Stimulated activated CD8-positive, alpha-beta memory T cell treated with anti-CD3 and anti-CD28 coated beads, Interleukin-4, amount 100 ng/mL, for 1 hour (primary cell): ENCODE measurements at regions not wholly inside any gene's neighbourhood (a gene's known extent, or its start where the extent isn't known, plus 50 kb on each side); places are given as distances from the start of the nearest gene placed in this dataset.

Source experiments
- DNase-seq, 2 donors: peaks; one replicate each; pipeline ENCODE4 v3.0.0-alpha.2; 2020; ENCODE audit warnings: low read depth in 2 of 2, low spot score in 1 of 2

DNA sequence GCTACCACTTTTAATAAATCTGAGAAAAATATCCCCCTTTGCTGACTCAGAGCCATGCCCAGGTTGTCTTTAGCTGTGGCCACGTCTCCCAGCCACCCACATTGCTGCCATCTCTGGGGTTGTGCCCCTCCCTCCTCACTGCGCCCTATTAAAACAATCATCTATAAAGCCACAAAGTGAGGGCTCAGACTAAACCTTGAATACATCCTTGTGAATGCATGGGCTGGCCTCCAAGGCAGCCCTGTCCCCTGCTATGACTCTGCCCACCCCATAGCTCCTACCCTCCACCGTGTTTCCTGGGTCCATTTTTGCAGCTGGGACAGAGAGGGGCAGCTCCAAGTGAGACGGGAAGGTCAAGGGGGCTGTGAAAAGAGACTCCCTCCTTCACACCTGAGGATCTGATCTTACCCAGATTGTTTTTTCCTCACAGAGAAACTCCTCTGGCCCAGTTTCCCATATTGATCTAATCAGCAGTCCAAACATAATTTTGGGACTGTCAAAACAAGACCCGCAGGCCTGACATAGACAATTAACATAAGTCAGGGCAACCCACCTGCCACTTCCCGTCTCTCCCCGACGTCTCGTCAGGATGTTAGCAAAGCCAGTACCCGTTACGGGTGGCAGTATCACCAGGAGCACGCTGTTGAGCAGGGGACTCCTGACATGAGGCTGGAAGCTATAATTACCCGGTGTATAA, 199.0 kb downstream of the KATNAL1 start:
- DNase-seq, result no peak

DNA sequence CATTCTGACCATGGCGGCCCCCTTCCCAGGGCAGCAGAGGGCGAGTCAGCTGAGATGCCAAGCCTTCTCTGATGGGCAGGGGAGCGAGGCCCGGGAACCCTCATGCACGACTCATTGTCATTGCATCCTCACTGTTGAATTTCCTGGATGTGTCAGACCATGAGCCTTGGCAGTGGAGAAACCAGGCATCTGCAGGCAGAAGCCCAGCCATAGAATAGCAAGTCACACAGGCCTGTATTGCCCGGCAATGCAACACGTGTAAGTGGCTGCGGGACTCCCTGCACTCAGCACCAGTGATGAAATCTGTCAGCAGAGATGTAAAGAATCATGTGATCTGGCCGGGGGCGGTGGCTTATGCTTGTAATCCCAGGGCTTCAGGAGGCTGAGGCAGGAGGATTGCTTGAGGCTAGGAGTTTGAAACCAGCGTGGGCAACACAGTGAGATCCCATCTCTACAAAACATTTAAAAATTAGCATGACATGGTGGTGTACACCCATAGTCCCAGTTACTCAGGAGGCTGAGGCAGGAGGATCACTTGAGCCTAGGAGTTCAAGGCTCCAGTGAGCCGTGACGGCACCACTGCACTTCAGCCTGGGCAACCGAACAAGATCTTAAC, 199.7 kb downstream of the KATNAL1 start:
- DNase-seq, result no peak

DNA sequence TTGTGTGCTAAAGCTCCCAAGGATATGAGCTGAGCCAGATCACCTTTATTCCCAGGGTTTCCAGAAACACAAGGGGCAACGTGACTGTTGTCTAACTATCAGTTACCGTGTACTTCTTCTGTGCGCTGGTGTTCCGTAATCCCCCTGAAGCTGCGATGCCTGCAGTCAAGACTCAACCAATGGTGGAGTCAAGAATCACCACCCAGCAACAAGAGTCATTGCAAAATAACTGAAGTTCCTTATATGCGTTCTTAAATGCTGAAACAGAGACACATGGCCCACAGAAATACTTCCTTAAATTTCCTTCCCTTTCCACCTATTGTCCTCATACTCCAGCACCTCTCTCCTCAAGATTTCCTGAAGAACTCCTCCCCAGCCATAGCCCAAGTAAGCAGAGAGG, 200.2 kb downstream of the KATNAL1 start:
- no peak for DNase-seq

DNA sequence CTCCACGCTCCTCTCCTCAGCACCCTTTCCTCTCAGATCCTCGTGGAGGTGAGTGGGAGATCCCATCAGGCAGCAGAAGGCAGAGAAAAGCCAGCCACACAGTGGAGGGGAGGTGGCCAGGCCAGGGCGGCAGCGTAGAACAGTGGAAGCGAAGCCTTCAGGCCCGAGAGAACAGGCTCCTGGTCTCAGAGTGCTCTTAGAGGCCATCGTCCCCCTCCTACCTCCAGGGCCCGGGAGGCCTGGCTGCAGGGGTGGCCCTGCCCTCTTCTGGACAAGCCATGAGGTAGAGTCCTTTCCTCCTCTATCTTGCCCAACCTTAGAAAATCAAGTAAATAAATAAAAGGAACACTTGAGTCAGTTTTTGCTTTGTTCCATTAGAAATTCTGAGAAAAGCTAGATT, 202.0 kb downstream of the KATNAL1 start:
- DNase-seq, result no peak

DNA sequence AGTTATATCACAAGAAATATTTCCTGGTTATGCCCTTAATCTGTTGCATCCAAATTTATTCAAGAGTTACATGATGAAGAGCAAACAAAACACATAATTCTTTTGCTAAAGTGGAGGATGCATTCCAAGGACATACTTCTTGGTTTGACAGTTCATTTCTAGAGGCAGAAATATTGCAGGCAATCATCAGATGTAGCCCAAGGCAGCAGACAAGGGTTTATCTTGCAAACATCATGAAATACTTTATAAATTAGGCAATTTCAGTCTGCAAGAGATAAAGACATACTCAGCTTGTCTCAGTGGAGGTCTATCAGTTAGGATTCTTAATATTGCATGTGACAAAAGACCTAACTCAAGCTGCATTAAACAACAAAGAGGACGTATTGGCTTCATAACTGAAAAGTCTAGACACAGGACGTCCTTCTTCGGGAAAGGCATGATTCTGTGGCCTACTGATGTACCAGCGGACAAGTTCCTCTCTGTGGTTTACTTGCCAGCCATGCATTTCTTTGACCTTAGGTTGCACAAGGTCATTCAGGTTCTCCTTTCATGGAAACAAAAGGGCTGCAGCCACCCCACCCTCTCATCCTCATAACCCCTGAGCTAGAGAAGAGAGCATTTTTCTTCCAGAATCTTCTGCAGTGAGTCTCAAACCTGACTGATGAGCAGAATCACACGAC, 204.1 kb downstream of the KATNAL1 start:
- DNase-seq, result no peak

DNA sequence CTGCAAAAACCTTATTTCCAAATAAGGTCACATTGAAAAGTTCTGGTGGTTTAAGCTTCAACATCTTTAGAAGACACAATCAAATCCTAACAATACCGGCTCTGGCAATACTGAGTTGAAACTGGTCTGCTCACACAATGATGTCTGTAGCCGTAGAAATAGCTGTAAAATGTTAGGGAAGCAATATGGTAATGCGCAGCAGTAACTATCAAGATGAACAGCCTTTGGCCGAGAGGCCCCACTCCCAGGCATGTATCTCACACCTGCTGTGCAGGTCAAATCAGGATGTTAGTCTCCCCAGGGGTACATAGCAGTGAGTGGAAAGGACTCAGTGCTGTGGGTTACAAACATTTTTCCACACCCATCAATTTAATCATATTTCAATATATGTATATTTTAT, 207.1 kb downstream of the KATNAL1 start:
- no peak for DNase-seq

DNA sequence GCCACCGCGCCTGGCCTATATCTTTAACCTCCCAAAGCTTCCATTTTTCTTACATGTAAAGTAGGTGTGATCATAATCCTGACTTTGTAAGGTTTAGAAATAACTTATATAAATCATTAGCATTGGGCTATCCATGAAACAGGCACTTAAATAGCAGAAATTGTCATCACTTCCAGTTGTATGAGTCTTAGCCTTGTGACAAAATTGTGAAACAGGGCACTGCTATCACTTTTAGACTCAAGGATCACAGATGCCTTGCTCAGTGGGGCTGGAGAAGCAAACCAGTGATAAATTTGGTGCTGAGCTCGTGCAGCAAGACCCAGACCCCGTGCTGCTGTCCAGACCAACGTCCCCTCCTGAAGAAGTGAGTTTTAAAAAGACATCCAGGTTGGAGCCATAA, 209.7 kb downstream of the KATNAL1 start:
- DNase-seq, result no peak

DNA sequence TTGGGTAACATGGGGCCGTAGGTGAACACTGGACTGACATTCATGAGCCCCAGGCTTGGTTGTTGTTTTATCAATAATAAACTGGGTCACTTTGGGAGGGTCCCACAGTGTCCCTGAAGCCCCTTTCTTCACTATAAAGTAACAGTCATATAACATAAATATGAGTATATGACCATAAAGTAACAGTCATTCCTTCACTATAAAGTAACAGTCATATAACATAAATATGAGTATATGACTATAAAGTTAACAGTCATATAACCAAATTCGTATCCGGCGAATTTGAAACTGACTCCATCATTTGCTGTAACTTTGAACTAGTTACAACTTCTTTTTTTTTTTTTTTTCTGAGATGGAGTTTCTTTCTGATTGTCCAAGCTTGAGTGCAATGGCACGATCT, 210.3 kb downstream of the KATNAL1 start:
- DNase-seq, result no peak

DNA sequence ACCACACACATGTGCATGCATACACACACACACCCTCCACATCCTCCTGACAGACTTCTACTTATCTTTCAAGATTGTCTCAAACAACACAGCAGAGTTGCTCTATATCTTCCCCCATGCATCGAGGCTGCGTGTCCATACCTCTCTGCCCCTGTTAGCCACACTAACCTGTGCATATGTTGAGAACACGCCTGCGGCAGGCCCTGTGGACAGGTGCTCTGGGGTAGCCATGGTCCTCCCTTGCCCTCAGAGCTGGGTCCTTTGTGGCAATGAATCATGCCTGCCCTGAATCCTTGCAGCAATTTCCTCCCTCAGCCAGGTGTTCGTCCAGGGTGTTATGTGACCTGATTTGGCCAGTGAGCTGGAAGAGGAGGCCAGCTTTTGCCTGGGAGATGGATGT, 213.3 kb downstream of the KATNAL1 start:
- DNase-seq, result no peak

DNA sequence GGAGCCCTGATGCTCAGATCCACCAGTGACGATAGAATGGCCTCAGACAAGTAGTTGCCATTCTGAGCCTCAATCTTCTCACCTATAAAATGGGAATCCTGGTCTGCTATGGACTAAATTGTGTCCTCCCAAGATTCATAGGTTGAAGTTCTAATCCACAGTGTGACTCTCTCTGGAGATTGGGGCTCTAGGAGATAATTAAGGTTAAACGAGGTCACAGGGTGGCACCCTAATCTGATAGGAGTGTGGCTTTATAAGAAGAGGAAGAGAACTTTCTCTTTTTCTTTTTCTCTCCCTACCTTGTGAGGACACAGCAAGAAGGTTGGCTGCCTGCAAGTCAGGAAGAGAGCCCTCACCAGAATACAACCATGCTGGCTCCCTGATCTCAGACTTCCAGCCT, 214.1 kb downstream of the KATNAL1 start:
- DNase-seq, result no peak

DNA sequence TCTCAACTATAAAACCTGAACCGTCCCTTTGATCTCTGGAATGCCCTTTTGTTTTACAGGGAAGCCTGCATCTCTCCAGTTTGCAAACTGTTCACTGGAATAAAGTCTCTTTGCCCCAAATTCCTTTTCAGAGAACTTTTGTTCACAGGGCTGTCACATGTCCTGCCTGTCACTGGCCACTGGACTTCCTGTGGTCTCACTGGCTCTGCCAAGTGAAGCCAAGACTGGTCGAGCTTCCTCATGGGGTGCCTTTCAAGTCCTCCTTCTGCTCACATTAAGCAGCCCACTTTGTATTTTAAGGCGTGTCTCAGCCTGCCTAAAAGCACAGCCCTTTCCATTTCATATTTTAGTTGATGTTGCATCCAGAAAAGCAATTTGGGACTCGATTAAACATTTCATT, 215.7 kb downstream of the KATNAL1 start:
- no peak for DNase-seq

DNA sequence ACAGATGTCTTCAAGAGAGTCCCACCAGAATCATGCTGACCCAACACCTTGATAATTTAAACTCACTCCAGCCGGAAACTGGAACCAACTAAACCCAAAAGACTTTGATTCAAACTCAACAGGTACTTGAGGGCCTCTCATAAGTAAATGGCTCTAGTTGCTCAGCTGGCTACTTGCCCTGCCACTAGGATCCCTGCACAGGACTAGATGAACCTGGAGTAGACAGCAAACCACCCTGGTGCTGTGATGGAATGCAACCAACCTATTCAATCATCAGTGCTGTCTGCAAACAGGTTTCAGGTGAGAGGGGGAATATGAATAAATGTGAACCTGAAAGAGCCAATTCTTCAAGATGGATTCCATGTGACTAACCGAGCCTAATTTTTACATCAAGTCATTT, 216.3 kb downstream of the KATNAL1 start:
- no peak for DNase-seq

DNA sequence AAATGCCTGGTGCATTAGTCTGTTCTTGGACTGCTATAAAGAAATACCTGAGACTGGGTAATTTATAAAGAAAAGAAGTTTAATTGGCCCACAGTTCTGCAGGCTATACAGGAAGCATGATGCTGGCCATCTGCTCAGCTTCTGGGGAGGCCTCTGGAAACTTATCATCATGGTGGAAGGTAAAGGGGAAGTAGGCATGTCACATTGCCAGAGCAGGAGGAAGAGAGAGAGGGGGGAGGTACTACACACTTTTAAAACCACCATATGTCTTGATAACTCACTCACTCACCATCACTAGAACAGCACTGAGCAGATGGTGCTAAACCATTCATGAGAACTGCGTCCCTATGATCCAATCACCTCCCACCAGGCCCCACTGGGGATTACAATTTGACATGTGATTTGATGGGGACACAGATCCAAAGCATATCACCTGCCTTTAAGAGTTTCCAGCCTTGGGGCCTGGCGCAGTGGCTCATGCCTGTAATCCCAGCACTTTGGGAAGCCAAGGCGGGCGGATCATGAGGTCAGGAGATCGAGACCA, 219.0 kb downstream of the KATNAL1 start:
- DNase-seq, result no peak

DNA sequence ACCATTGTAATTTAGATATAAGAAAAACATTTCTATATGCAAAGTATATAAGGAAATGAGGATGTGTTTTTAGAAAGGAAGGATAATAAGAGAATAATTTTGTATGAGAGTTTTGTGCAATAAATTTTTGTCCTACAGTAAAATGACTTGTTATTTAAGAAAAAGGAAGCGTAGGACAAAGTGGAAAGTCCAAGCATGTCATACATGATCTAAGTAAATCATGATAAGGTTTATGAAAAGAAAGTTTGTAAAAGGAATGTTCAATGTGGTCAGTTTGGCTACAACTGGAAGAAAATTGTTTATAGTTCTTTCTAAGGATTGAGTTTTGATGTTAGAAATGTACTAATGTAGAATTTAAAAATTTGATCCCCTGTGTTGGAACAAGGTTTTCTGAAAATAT, 222.3 kb downstream of the KATNAL1 start:
- DNase-seq, result no peak

DNA sequence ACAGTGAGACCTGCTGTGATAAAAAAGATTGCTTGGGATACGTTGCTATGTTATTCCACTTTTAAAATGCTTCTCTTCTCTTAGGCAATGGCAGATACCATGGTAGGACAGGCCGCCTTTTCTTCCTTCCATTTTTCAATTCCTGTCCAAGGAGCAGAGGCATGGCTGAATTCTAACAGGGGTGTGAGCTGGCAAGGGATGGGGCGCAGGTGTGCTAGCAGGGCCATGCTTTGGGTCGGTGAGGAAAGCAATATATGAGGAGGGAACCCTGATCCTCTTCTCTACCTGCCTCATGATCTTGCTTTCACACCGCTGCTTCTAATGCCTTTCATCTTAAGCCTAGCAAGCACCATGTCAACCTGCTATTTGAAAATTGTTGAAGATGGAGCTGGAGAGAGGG, 225.0 kb downstream of the KATNAL1 start:
- no peak for DNase-seq

DNA sequence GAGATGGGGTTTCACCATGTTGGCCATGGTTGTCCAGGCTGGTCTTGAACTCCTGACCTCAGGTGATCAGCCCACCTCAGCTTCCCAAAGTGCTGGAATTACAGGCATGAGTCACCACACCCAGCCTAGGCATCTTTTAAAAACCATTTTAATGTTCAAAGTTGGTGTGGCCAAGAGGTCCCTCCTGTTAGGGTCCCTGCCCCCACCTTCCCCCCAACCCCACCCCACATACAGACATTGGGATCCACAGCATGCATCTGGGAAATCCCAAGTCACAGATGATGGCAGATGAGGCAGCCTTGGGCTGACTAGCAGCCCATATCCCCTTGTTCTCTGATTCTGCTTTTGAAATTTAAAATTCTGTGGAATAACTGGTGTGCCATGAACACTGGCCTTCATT, 226.0 kb downstream of the KATNAL1 start:
- DNase-seq, result no peak

DNA sequence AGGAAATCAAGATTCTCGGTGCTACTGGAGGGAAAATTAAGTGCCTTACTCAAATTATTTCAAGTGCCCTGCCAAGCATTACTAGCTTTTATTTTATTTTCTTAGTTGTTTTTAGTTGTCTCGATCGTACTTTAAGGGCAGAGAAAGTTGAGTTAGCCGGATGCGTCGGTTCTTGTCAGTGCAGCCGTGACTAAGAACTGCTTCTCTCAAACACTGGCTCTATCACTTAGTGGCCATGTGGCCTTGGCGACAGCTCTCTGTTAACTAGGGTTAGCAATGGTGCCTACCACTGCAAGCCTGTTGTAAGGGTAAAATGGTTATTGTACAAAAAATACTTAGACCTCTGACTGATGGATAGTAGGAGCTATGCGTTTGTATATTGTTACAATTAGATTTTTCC, 227.8 kb downstream of the KATNAL1 start:
- DNase-seq, result no peak

DNA sequence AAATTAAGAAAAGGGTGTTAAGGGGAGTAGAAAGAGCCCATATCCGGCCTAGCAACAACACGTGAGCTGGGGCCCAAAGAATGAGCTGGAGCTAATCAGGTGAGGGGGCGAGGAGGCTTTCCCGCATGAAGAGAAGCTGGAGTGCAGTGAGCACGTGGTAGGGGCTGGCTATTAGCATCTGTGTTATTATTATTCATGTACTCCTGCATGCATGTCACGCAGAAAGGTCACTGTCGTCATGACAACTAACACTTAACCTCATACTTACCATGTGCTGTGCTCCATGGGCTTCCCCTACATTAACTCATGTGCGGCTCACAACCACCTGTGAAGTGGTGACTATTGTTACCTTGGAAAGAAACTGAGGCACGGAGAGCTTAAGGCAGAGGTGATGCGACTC, 227.6 kb upstream of the UBL3 start:
- no peak for DNase-seq

DNA sequence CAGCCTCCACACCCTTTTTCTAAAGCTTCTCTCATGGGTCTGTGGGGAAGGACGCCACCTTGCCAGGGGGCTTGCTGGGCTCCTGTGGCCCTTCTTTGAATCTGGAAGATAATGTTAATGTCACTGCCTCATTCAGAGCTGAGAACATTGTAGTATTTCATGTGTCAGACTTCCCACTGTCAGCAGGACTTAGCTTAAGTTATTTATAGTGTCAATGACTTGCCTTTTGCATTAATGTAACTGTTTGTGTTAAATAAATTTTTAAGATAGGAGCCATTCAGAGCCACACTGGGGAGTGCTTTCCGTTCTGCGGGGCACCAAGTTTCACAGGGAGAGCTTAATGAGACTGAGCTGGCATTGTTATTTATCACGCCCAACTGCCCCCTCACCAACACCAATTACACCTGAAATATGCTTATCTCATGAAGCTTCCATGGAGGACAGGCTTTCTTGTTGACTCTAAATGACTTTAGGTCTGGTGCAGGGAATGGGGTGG, 226.9 kb upstream of the UBL3 start:
- no peak for DNase-seq

DNA sequence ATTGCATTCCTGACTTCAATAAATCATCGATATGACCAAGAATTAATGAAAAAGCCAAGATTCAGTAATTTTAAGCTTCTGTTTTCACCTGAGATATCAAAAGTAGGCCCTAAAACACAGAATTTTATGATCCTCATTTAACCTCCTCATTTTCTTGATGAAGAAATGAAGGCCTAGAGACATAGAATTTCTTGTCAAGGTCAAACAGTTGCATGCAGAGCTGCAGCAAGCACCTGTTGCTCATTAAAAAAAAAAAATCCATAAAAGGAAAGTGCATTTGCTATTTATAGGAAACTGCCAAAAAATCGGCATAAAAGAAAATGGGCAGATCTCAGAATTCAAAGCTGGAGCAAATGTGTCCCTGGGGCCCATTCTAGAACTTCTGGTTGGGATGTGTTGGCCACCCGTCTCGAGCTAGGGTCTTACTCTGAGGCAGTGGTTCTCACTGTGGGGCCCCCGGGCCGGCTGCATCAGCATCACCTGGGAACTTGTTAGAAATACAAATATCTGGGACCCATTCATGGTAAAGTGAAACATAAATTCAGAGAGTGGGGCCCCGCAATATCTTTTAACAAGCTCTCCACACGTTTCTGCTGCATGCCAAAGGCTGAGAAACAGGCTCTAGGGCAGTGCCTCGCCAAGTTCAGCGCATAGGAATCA, 224.7 kb upstream of the UBL3 start:
- no peak for DNase-seq

DNA sequence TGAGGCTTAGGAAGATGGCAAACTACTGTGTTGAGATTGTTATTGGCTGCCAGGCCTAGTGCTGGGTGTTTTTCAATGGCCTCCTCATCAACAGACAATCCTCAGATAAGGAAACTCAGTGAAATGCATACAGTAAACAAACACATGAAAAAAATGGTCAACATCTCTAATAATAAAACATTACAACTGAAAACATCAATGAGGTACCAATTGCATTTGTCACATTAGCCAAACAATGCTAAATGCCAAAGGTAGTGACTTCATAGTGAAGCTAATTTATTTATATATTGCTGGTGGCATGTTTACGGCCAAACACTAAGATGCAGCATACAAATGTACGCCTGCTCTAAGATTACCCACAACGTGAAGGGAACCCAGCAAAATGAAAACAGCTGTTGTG, 224.0 kb upstream of the UBL3 start:
- no peak for DNase-seq

DNA sequence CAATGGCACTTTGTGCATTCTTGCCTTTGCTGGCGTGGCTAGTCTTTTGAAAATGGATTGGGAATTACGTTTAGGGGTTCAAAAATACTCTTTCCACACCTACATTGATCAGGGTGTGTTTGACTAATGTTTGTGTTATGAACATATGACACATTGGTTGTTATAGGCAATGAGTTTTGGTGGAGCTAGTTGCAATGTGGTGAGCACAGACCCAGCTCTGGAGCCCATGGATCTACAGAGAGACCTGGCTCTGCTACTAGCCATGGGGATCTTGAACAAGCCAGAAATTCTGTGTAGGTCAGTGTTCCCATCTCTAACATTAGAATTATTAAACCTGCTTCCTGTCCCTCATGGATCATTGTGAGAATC, 222.4 kb upstream of the UBL3 start:
- DNase-seq, result no peak
